Osteoblast (primary cell): ENCODE measurements at regions not wholly inside any gene's neighbourhood (a gene's known extent, or its start where the extent isn't known, plus 50 kb on each side); places are given as distances from the start of the nearest gene placed in this dataset.

Experiments used
- DNase-seq: peaks from one replicate; pipeline ENCODE4 v3.0.0; 2011; ENCODE audit warnings: low spot score, mixed read lengths; ENCODE audit not compliant: insufficient read length; ENCODE audit errors: missing footprints
- H2AFZ ChIP-seq: 2 replicates; pipeline ENCODE4 v1.6.0; 2011; ENCODE audit warnings: mild to moderate bottlenecking, low read length
- H3K27ac ChIP-seq: 2 replicates; pipeline ENCODE4 v1.5.1; 2011; ENCODE audit warnings: mild to moderate bottlenecking, low read depth, low read length, moderate library complexity
- H3K27me3 ChIP-seq: 2 replicates; pipeline ENCODE4 v1.6.0; 2012; ENCODE audit warnings: mild to moderate bottlenecking, control low read depth, inconsistent platforms, low read length, moderate library complexity; ENCODE audit not compliant: insufficient read depth
- H3K36me3 ChIP-seq: 2 replicates; pipeline ENCODE4 v1.5.1; 2011; ENCODE audit warnings: mild to moderate bottlenecking, low read length, control low read depth, moderate library complexity; ENCODE audit not compliant: insufficient read depth
- H3K4me1 ChIP-seq: 2 replicates; pipeline ENCODE4 v1.5.1; 2011; ENCODE audit warnings: mild to moderate bottlenecking, low read length, control low read depth, moderate library complexity; ENCODE audit not compliant: insufficient read depth
- H3K4me2 ChIP-seq: 2 replicates; pipeline ENCODE4 v1.6.0; 2011; ENCODE audit warnings: mild to moderate bottlenecking, low read length; ENCODE audit not compliant: insufficient read depth
- H3K4me3 ChIP-seq: fragments of 200-600 bp; sonication (generic); 3 replicates; pipeline ENCODE4 v1.5.1; 2012; ENCODE audit warnings: mild to moderate bottlenecking, low read length, inconsistent platforms; ENCODE audit not compliant: insufficient read depth
- H3K79me2 ChIP-seq: 2 replicates; pipeline ENCODE4 v1.6.0; 2012; ENCODE audit warnings: mild to moderate bottlenecking, low read length, control low read depth, inconsistent platforms; ENCODE audit not compliant: insufficient read depth
- H3K9me3 ChIP-seq: 2 replicates; pipeline ENCODE4 v1.5.1; 2011; ENCODE audit warnings: low read depth, low read length, control low read depth
- H4K20me1 ChIP-seq: 2 replicates; pipeline ENCODE4 v1.6.0; 2012; ENCODE audit warnings: mild to moderate bottlenecking, low read length, control low read depth; ENCODE audit not compliant: insufficient read depth
- CTCF ChIP-seq: IDR thresholded peaks from 2 replicates; pipeline ENCODE4 v1.5.1; 2011; ENCODE audit warnings: mild to moderate bottlenecking, low read depth, low read length, moderate library complexity; ENCODE audit errors: extremely low read depth

GRCh38 chr15:94894056-94894455 is 662.7 kb downstream of the MCTP2 start:
- no peaks in the 10 kb centered on the region for H3K36me3 ChIP-seq
- TF ChIP-seq CTCF = no peak
- H3K4me3 ChIP-seq = no peak overlapping the region
- H3K27ac ChIP-seq = no peak overlapping the region
- H2AFZ ChIP-seq = no peak overlapping the region
- H3K79me2 ChIP-seq = no peaks in the 10 kb centered on the region
- no peaks in the 10 kb centered on the region for H3K9me3 ChIP-seq
- no peak for DNase-seq
- no peaks in the 10 kb centered on the region for H3K27me3 ChIP-seq
- H4K20me1 ChIP-seq = no peaks in the 10 kb centered on the region
- no peaks in the 10 kb centered on the region for H3K4me1 ChIP-seq
- H3K4me2 ChIP-seq = no peak overlapping the region

- no peaks in the 10 kb centered on the region for H3K27me3 ChIP-seq
- TF ChIP-seq CTCF = no peak
Observed at GRCh38 chr15:94909510-94909909, 678.1 kb downstream of the MCTP2 start.

GRCh38 chr15:94910166-94910565 is 678.8 kb downstream of the MCTP2 start:
- TF ChIP-seq CTCF = no peak
- Histone ChIP-seq H3K4me2 (no peak overlapping the region), H3K27ac (no peak overlapping the region), H4K20me1 (no peaks in the 10 kb centered on the region), H3K4me3 (no peak overlapping the region), H3K27me3 (no peaks in the 10 kb centered on the region), H3K36me3 (no peaks in the 10 kb centered on the region), H2AFZ (no peak overlapping the region), H3K9me3 (no peaks in the 10 kb centered on the region), H3K79me2 (no peaks in the 10 kb centered on the region), H3K4me1 (no peaks in the 10 kb centered on the region)
- no peak for DNase-seq

More at GRCh38 chr15:94909510-94909909, 678.1 kb downstream of the MCTP2 start:
- H3K36me3 ChIP-seq = no peaks in the 10 kb centered on the region
- H2AFZ ChIP-seq = no peak overlapping the region
- no peaks in the 10 kb centered on the region for H3K4me1 ChIP-seq
- no peaks in the 10 kb centered on the region for H4K20me1 ChIP-seq
- no peak overlapping the region for H3K4me3 ChIP-seq
- no peak for DNase-seq
- H3K27ac ChIP-seq = no peak overlapping the region
- H3K9me3 ChIP-seq = no peaks in the 10 kb centered on the region
- no peak overlapping the region for H3K4me2 ChIP-seq
- H3K79me2 ChIP-seq = no peaks in the 10 kb centered on the region

GRCh38 chr15:94912760-94913159 is 681.4 kb downstream of the MCTP2 start:
- no peak overlapping the region for H3K4me3 ChIP-seq
- H3K27ac ChIP-seq = no peak overlapping the region
- no peaks in the 10 kb centered on the region for H3K9me3 ChIP-seq
- no peaks in the 10 kb centered on the region for H3K79me2 ChIP-seq
- no peaks in the 10 kb centered on the region for H3K36me3 ChIP-seq
- no peak for TF ChIP-seq CTCF
- H2AFZ ChIP-seq = no peak overlapping the region
- H3K27me3 ChIP-seq = no peaks in the 10 kb centered on the region
- no peaks in the 10 kb centered on the region for H4K20me1 ChIP-seq
- no peaks in the 10 kb centered on the region for H3K4me1 ChIP-seq
- H3K4me2 ChIP-seq = no peak overlapping the region
- DNase-seq = no peak
